ENCODE measurements at regions not wholly inside any gene's neighbourhood (a gene's known extent, or its start where the extent isn't known, plus 50 kb on each side); places are given as distances from the start of the nearest gene placed in this dataset.

DNA sequence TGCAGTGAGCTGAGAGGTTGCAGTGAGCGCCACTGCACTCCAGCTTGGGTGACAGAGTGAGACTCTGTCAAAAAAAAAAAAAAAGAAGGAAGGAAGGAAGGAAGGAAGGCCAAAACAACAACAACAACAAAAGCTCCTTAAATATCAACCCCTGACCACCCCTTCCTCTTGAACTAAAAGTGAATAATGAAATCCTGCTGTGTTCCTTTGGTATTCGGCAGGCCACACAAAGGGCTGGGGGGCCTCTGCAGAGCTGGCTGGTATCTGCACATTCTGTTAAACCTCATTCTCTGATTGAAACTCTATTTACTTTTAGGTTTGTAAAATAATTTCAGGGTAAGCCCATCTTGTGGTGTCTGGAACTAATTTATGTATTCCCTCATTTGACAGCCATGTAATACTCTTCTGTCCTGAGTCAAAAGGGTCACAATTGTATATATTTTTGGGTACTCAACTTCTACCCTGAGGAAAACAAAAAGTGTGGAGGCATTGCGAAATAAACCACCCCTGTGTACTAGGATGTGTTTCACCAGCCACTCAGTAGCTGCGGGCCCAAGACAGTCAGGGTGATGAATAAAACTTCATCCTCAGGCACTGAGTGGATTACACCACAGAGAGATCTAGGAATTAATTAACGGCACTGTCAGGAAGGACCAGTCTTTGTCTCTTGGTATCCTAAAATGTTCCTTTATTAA, 446.4 kb upstream of the PFKP start:
- no peaks in the 10 kb centered on the region for H3K9me3 Mint-ChIP-seq
- peaks cover 4% of the 10 kb centered on the region for H3K27me3 Mint-ChIP-seq (ENCODE audit: insufficient read depth, low read depth)
- peak; percentile 43 for DNase-seq (ENCODE audit: low spot score)
- Histone ChIP-seq H3K79me2 (ENCODE audit: low read depth) (no peaks in the 10 kb centered on the region), H3K27ac (no peak overlapping the region), H3K36me3 (no peaks in the 10 kb centered on the region), H3K4me1 (peaks cover 22% of the 10 kb centered on the region), H3K4me3 (no peak overlapping the region), H3K4me2 (no peak overlapping the region), H3K9ac (no peak overlapping the region), H4K20me1 (ENCODE audit: low read depth) (no peaks in the 10 kb centered on the region), H3F3A (ENCODE audit: low read depth) (no peaks in the 10 kb centered on the region), H3K9me3 (ENCODE audit: low read depth) (no peaks in the 10 kb centered on the region), H3K27me3 (no peaks in the 10 kb centered on the region), H2AFZ (replicated peaks) (no peak overlapping the region)
- H3K4me3 Mint-ChIP-seq, result no peak overlapping the region
- peak overlapping the region; percentile 16 for H3K27ac Mint-ChIP-seq
- TF ChIP-seq CTCF (IDR thresholded peaks at IDR 0.05) (no peak), EZH2 (IDR thresholded peaks at IDR 0.05) (no peak), EZH2phosphoT487 (IDR thresholded peaks at IDR 0.05) (no peak)
- H3K4me1 Mint-ChIP-seq, result peaks cover 11% of the 10 kb centered on the region
- no peaks in the 10 kb centered on the region for H3K36me3 Mint-ChIP-seq

- no peak overlapping the region for H3K4me3 Mint-ChIP-seq
- H3K27ac Mint-ChIP-seq, result no peak overlapping the region
- no peaks in the 10 kb centered on the region for H3K9me3 Mint-ChIP-seq
These were observed 447.4 kb upstream of the PFKP start for GRCh38 chr10:2619916-2620315.

GRCh38 chr10:2619472-2619871, 447.9 kb upstream of the PFKP start:
- Histone ChIP-seq H3K9ac (no peak overlapping the region), H3K4me3 (no peak overlapping the region), H3K27me3 (no peaks in the 10 kb centered on the region), H2AFZ (replicated peaks) (no peak overlapping the region), H3K27ac (no peak overlapping the region), H3K4me2 (no peak overlapping the region), H3F3A (ENCODE audit: low read depth) (no peaks in the 10 kb centered on the region), H3K9me3 (ENCODE audit: low read depth) (no peaks in the 10 kb centered on the region), H3K79me2 (ENCODE audit: low read depth) (no peaks in the 10 kb centered on the region), H3K4me1 (peaks cover 22% of the 10 kb centered on the region), H3K36me3 (no peaks in the 10 kb centered on the region), H4K20me1 (ENCODE audit: low read depth) (no peaks in the 10 kb centered on the region)
- Mint-ChIP-seq H3K36me3 (no peaks in the 10 kb centered on the region), H3K4me3 (no peak overlapping the region), H3K4me1 (peaks cover 11% of the 10 kb centered on the region), H3K27me3 (ENCODE audit: insufficient read depth, low read depth) (peaks cover 4% of the 10 kb centered on the region), H3K27ac (no peak overlapping the region), H3K9me3 (no peaks in the 10 kb centered on the region)
- TF ChIP-seq EZH2 (IDR thresholded peaks at IDR 0.05) (no peak), CTCF (IDR thresholded peaks at IDR 0.05) (peak; percentile 73), EZH2phosphoT487 (IDR thresholded peaks at IDR 0.05) (no peak)
- peak; percentile 60 for DNase-seq (ENCODE audit: low spot score)

More at GRCh38 chr10:2619916-2620315, 447.4 kb upstream of the PFKP start:
- H3K9ac ChIP-seq, result no peak overlapping the region
- H3K79me2 ChIP-seq (ENCODE audit: low read depth), result no peaks in the 10 kb centered on the region
- no peak for TF ChIP-seq EZH2phosphoT487 (IDR thresholded peaks at IDR 0.05)
- no peak for TF ChIP-seq CTCF (IDR thresholded peaks at IDR 0.05)
- no peak for TF ChIP-seq EZH2 (IDR thresholded peaks at IDR 0.05)
- no peaks in the 10 kb centered on the region for H3K36me3 ChIP-seq
- H3K4me2 ChIP-seq, result no peak overlapping the region
- no peak overlapping the region for H3K27ac ChIP-seq
- H3K27me3 Mint-ChIP-seq (ENCODE audit: insufficient read depth, low read depth), result peaks cover 4% of the 10 kb centered on the region
- no peaks in the 10 kb centered on the region for H3F3A ChIP-seq (ENCODE audit: low read depth)
- no peak overlapping the region for H2AFZ ChIP-seq (replicated peaks)
- H3K27me3 ChIP-seq, result no peaks in the 10 kb centered on the region
- no peak for DNase-seq (ENCODE audit: low spot score)
- peaks cover 11% of the 10 kb centered on the region for H3K4me1 Mint-ChIP-seq
- H4K20me1 ChIP-seq (ENCODE audit: low read depth), result no peaks in the 10 kb centered on the region
- H3K4me3 ChIP-seq, result no peak overlapping the region
- H3K36me3 Mint-ChIP-seq, result no peaks in the 10 kb centered on the region
- no peaks in the 10 kb centered on the region for H3K9me3 ChIP-seq (ENCODE audit: low read depth)
- peaks cover 22% of the 10 kb centered on the region for H3K4me1 ChIP-seq
